Nephron progenitor cell (in vitro differentiated cells): ENCODE measurements at regions not wholly inside any gene's neighbourhood (a gene's known extent, or its start where the extent isn't known, plus 50 kb on each side); places are given as distances from the start of the nearest gene placed in this dataset.

Experiments used
- DNase-seq: peaks from one replicate; pipeline ENCODE4 v3.0.0; 2021
- H3K27ac Mint-ChIP-seq: 2 replicates; pipeline ENCODE4 v1.8.0; 2021; ENCODE audit warnings: mild to moderate bottlenecking, moderate library complexity, mixed read lengths
- H3K27me3 Mint-ChIP-seq: 2 replicates; pipeline ENCODE4 v1.8.0; 2021; ENCODE audit warnings: mild to moderate bottlenecking, low read depth, mixed read lengths; ENCODE audit not compliant: poor library complexity
- H3K36me3 Mint-ChIP-seq: 2 replicates; pipeline ENCODE4 v1.8.0; 2021; ENCODE audit warnings: low read depth, mixed read lengths
- H3K4me1 Mint-ChIP-seq: 2 replicates; pipeline ENCODE4 v1.8.0; 2021; ENCODE audit warnings: mixed read lengths
- H3K4me3 Mint-ChIP-seq: 2 replicates; pipeline ENCODE4 v1.8.0; 2021; ENCODE audit warnings: mild to moderate bottlenecking, moderate library complexity, mixed read lengths
- H3K9me3 Mint-ChIP-seq: 2 replicates; pipeline ENCODE4 v1.8.0; 2021; ENCODE audit warnings: mild to moderate bottlenecking, moderate library complexity, mixed read lengths
- TF ChIP-seq, protein P1 (sequence below): fragments of 200-600 bp; sonication (generic); IDR thresholded peaks from 2 replicates; pipeline ENCODE4 v1.5.0; 2021; ENCODE audit warnings: antibody characterized with exemption

DNA sequence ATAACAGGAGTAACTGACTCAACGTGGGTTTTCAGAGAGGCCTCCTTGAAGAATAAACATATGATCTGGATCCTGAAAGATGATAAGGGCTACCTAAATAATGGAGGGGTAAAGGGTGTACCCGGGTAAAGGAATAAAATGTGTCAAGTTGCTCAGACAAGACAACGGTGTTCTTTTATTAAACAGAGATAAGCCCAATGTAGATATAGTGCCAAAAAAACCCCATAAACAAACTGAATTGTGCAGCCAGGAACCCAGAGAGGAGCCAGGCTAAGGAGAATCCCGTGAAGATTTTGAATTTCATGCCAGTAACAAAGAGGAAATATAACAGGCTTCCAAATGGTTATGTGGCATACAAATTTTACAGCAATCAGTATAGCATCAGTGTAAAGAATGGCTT lies 618.2 kb downstream of the CPS1 start:
- TF ChIP-seq, protein P1, sequence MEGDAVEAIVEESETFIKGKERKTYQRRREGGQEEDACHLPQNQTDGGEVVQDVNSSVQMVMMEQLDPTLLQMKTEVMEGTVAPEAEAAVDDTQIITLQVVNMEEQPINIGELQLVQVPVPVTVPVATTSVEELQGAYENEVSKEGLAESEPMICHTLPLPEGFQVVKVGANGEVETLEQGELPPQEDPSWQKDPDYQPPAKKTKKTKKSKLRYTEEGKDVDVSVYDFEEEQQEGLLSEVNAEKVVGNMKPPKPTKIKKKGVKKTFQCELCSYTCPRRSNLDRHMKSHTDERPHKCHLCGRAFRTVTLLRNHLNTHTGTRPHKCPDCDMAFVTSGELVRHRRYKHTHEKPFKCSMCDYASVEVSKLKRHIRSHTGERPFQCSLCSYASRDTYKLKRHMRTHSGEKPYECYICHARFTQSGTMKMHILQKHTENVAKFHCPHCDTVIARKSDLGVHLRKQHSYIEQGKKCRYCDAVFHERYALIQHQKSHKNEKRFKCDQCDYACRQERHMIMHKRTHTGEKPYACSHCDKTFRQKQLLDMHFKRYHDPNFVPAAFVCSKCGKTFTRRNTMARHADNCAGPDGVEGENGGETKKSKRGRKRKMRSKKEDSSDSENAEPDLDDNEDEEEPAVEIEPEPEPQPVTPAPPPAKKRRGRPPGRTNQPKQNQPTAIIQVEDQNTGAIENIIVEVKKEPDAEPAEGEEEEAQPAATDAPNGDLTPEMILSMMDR, result no peak
- Mint-ChIP-seq H3K27me3 (no peaks in the 10 kb centered on the region), H3K9me3 (no peaks in the 10 kb centered on the region), H3K36me3 (no peaks in the 10 kb centered on the region), H3K4me3 (no peak overlapping the region), H3K4me1 (peaks cover 11% of the 10 kb centered on the region), H3K27ac (no peak overlapping the region)
- DNase-seq, result no peak

GRCh38 chr2:211175956-211176355 lies 619.6 kb downstream of the CPS1 start:
- H3K27ac Mint-ChIP-seq, result no peak overlapping the region
- H3K4me1 Mint-ChIP-seq, result peaks cover 13% of the 10 kb centered on the region
- H3K36me3 Mint-ChIP-seq, result no peaks in the 10 kb centered on the region
- H3K4me3 Mint-ChIP-seq, result no peak overlapping the region
- H3K27me3 Mint-ChIP-seq, result no peaks in the 10 kb centered on the region
- TF ChIP-seq, protein P1, result no peak
- DNase-seq, result no peak
- no peaks in the 10 kb centered on the region for H3K9me3 Mint-ChIP-seq

DNA sequence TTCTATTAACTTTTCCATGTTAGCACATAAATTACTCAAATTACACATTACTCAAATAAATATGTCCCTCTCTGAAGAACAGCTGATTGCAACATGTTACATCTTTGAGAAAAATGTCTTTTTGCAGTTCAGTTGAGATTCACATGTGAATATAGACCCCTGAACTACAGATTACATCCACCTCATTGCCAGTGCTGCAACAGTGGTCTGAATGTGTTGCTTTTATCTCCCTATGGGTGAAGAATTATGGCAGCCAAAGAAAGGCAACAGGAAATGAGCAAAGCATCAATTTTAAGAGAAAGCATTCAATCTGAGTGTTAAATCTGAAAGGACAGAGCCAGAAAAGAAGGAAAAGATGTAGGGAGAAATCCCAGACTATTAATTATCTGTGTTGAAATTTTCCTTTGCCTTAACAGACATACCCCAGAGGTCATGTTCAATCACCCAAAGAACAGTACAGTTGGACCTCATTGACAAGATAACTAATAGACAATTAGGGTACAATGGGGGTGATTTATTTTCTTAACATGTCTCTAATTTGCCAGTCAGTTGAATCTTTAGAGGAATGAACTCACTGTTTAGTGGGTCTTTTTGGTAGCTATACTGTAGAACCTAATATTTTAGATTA lies 620.2 kb downstream of the CPS1 start:
- no peak overlapping the region for H3K27ac Mint-ChIP-seq
- peaks cover 18% of the 10 kb centered on the region for H3K4me1 Mint-ChIP-seq
- DNase-seq, result no peak
- no peak overlapping the region for H3K4me3 Mint-ChIP-seq
- no peaks in the 10 kb centered on the region for H3K27me3 Mint-ChIP-seq
- TF ChIP-seq, protein P1, result no peak
- H3K36me3 Mint-ChIP-seq, result no peaks in the 10 kb centered on the region
- no peaks in the 10 kb centered on the region for H3K9me3 Mint-ChIP-seq

- TF ChIP-seq, protein P1, result no peak
- Mint-ChIP-seq H3K4me1 (peaks cover 22% of the 10 kb centered on the region), H3K4me3 (no peak overlapping the region), H3K27me3 (no peaks in the 10 kb centered on the region), H3K36me3 (no peaks in the 10 kb centered on the region), H3K27ac (no peak overlapping the region), H3K9me3 (no peaks in the 10 kb centered on the region)
- no peak for DNase-seq
Observed at GRCh38 chr2:211181626-211182025, 625.2 kb downstream of the CPS1 start.

DNA sequence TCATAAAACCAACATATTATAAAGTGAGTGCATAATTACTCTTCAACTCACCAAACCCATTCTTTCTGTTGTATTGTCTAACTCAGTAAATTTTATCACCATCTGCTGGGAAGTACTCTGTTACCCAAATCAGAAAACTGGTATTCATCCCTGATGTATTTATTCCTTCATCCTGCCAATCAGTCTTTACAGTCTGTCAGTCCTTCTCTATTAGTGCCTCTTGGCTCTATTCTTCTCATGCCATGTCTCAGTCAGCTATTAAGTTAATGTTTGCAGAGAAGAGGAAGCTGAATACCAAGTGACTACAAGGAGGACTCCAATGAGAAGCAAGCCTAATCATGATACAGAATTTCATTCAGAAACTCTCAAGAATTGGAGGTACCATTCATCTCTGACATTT lies 631.2 kb downstream of the CPS1 start:
- Mint-ChIP-seq H3K27ac (no peak overlapping the region), H3K36me3 (no peaks in the 10 kb centered on the region), H3K9me3 (no peaks in the 10 kb centered on the region), H3K27me3 (peaks cover 7% of the 10 kb centered on the region), H3K4me3 (no peak overlapping the region), H3K4me1 (no peaks in the 10 kb centered on the region)
- DNase-seq, result no peak
- TF ChIP-seq, protein P1, result no peak

DNA sequence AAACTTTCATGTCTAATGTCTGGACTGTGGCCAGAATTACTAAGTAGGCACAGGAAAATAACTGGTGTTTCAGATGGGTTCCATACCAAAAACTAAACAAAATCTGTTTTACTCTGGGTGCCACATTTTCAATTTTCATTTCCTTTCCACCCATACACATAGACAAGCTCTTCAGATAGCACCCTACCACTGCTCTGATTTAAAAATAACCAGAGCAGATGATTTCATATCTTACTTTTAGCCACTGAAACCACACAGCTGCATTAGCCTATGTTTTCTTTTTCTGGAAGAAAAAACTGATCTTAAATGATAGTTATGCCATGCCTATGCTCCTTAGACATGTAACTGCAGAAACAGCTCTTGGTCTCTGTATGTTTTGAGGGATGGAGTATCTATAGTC lies 647.6 kb downstream of the CPS1 start:
- TF ChIP-seq, protein P1, result no peak
- DNase-seq, result no peak
- Mint-ChIP-seq H3K36me3 (no peaks in the 10 kb centered on the region), H3K27ac (no peak overlapping the region), H3K4me1 (no peaks in the 10 kb centered on the region), H3K9me3 (no peaks in the 10 kb centered on the region), H3K27me3 (peaks cover 2% of the 10 kb centered on the region), H3K4me3 (no peak overlapping the region)
